MM.1S (cell line): ENCODE measurements at regions not wholly inside any gene's neighbourhood (a gene's known extent, or its start where the extent isn't known, plus 50 kb on each side); places are given as distances from the start of the nearest gene placed in this dataset.

ENCODE experiments used
- DNase-seq: peaks from one replicate; pipeline ENCODE4 v3.0.0-alpha.2; 2015
- H2AFZ ChIP-seq: fragments of 300-600 bp; sonication (generic); 2 replicates; pipeline ENCODE4 v1.6.0; 2016; ENCODE audit warnings: antibody characterized with exemption, low read length
- H3F3A ChIP-seq: fragments of 300-600 bp; sonication (generic); 2 replicates; pipeline ENCODE4 v1.6.1; 2016; ENCODE audit warnings: mild to moderate bottlenecking, antibody characterized with exemption, low read length, moderate library complexity, mixed read lengths; ENCODE audit not compliant: insufficient read depth
- H3K27ac ChIP-seq: fragments of 300-600 bp; sonication (generic); 2 replicates; pipeline ENCODE4 v1.5.1; 2016; ENCODE audit warnings: mild to moderate bottlenecking, low read length
- H3K27me3 ChIP-seq: fragments of 300-600 bp; sonication (generic); replicated peaks from 2 replicates; pipeline ENCODE4 v1.6.0; 2016; ENCODE audit warnings: low read length; ENCODE audit not compliant: insufficient read depth
- H3K36me3 ChIP-seq: fragments of 300-600 bp; sonication (generic); replicated peaks from 2 replicates; pipeline ENCODE4 v1.6.1; 2016; ENCODE audit warnings: mild to moderate bottlenecking, low read length, mixed read lengths; ENCODE audit not compliant: insufficient read depth
- H3K4me1 ChIP-seq: fragments of 300-600 bp; sonication (generic); 2 replicates; pipeline ENCODE4 v1.6.1; 2016; ENCODE audit warnings: low read length, mixed read lengths
- H3K4me2 ChIP-seq: fragments of 300-600 bp; sonication (generic); 2 replicates; pipeline ENCODE4 v1.6.0; 2016; ENCODE audit warnings: low read depth, low read length
- H3K4me3 ChIP-seq: fragments of 300-600 bp; sonication (generic); 2 replicates; pipeline ENCODE4 v1.5.1; 2016; ENCODE audit warnings: low read length, mixed read lengths
- H3K79me2 ChIP-seq: fragments of 300-600 bp; sonication (generic); 2 replicates; pipeline ENCODE4 v1.6.1; 2016; ENCODE audit warnings: mixed run types, low read length, mixed read lengths
- H3K9ac ChIP-seq: fragments of 300-600 bp; sonication (generic); 2 replicates; pipeline ENCODE4 v1.6.1; 2016; ENCODE audit warnings: low read length, mixed read lengths
- H3K9me2 ChIP-seq: fragments of 300-600 bp; sonication (generic); replicated peaks from 2 replicates; pipeline ENCODE4 v1.6.1; 2016; ENCODE audit warnings: mild to moderate bottlenecking, low read length, mixed read lengths; ENCODE audit not compliant: insufficient read depth
- H3K9me3 ChIP-seq: fragments of 300-600 bp; sonication (generic); replicated peaks from 2 replicates; pipeline ENCODE4 v1.6.1; 2016; ENCODE audit warnings: mild to moderate bottlenecking, low read length, mixed read lengths; ENCODE audit not compliant: insufficient read depth
- H4K20me1 ChIP-seq: fragments of 300-600 bp; sonication (generic); 2 replicates; pipeline ENCODE4 v1.6.1; 2016; ENCODE audit warnings: mild to moderate bottlenecking, low read length, moderate library complexity, mixed read lengths; ENCODE audit not compliant: insufficient read depth
- CTCF ChIP-seq: fragments of 300-600 bp; sonication (generic); IDR thresholded peaks from 2 replicates; pipeline ENCODE4 v1.5.1; 2016; ENCODE audit warnings: antibody characterized with exemption, low read length, mixed read lengths
- EZH2 ChIP-seq: fragments of 300-600 bp; sonication (generic); optimal IDR thresholded peaks from 2 replicates; pipeline ENCODE3; 2017; ENCODE audit warnings: low read depth, mild to moderate bottlenecking, antibody characterized with exemption, low read length, mixed read lengths
- EZH2phosphoT487 ChIP-seq: fragments of 300-600 bp; sonication (generic); IDR thresholded peaks from 2 replicates; pipeline ENCODE4 v1.6.1; 2018; ENCODE audit warnings: antibody characterized with exemption, low read length

GRCh38 chr14:26982071-26982470, 384.2 kb upstream of the NOVA1 start:
- H2AFZ ChIP-seq = no peak overlapping the region
- H3F3A ChIP-seq = no peaks in the 10 kb centered on the region
- H3K36me3 ChIP-seq = no peaks in the 10 kb centered on the region
- H3K27me3 ChIP-seq = no peaks in the 10 kb centered on the region
- DNase-seq = no peak
- no peak overlapping the region for H3K27ac ChIP-seq
- TF ChIP-seq EZH2phosphoT487 = no peak
- no peak for TF ChIP-seq CTCF
- no peak for TF ChIP-seq EZH2
- H3K4me1 ChIP-seq = 0 out of 2 replicates have a peak, but pooled peaks cover 2% of the 10 kb centered on the region
- no peaks in the 10 kb centered on the region for H4K20me1 ChIP-seq
- H3K79me2 ChIP-seq = no peaks in the 10 kb centered on the region
- H3K4me3 ChIP-seq = no peak overlapping the region
- no peaks in the 10 kb centered on the region for H3K9me2 ChIP-seq
- H3K9ac ChIP-seq = no peak overlapping the region
- H3K4me2 ChIP-seq = no peak overlapping the region
- no peaks in the 10 kb centered on the region for H3K9me3 ChIP-seq

GRCh38 chr14:26984311-26985177, 386.7 kb upstream of the NOVA1 start:
- no peak overlapping the region for H3K27ac ChIP-seq
- H3K27me3 ChIP-seq = no peaks in the 10 kb centered on the region
- peak; percentile 41 for DNase-seq
- no peaks in the 10 kb centered on the region for H3K9me3 ChIP-seq
- H3K79me2 ChIP-seq = no peaks in the 10 kb centered on the region
- H3K36me3 ChIP-seq = no peaks in the 10 kb centered on the region
- H2AFZ ChIP-seq = no peak overlapping the region
- H3K4me2 ChIP-seq = no peak overlapping the region
- H3K4me1 ChIP-seq = 0 out of 2 replicates have a peak, but pooled peaks cover 2% of the 10 kb centered on the region
- H3K9me2 ChIP-seq = no peaks in the 10 kb centered on the region
- no peaks in the 10 kb centered on the region for H4K20me1 ChIP-seq
- no peak overlapping the region for H3K9ac ChIP-seq
- peaks cover 5% of the 10 kb centered on the region; the same call in 1 of the 2 replicates for H3F3A ChIP-seq
- peak; percentile 52 for TF ChIP-seq CTCF
- TF ChIP-seq EZH2phosphoT487 = no peak
- no peak overlapping the region for H3K4me3 ChIP-seq

- no peaks in the 10 kb centered on the region for H4K20me1 ChIP-seq
- H3F3A ChIP-seq = peaks cover 5% of the 10 kb centered on the region; the same call in 1 of the 2 replicates
- DNase-seq = peak; percentile 76
- H3K4me1 ChIP-seq = 0 out of 2 replicates have a peak, but pooled peaks cover 2% of the 10 kb centered on the region
- peak overlapping the region; percentile 73 for H3K4me2 ChIP-seq
- H3K36me3 ChIP-seq = no peaks in the 10 kb centered on the region
- no peaks in the 10 kb centered on the region for H3K9me3 ChIP-seq
- H3K4me3 ChIP-seq = peak overlapping the region; percentile 68
- TF ChIP-seq CTCF (no peak), EZH2 (no peak), EZH2phosphoT487 (no peak)
- H3K27me3 ChIP-seq = no peaks in the 10 kb centered on the region
- peak overlapping the region; percentile 85 for H3K27ac ChIP-seq
- no peaks in the 10 kb centered on the region for H3K79me2 ChIP-seq
- no peaks in the 10 kb centered on the region for H3K9me2 ChIP-seq
- peak overlapping the region; percentile 78 for H2AFZ ChIP-seq
- H3K9ac ChIP-seq = peak overlapping the region; percentile 61; the same call in 1 of the 2 replicates
Observed at GRCh38 chr14:26987744-26988363, 390.0 kb upstream of the NOVA1 start.
